ENCODE measurements at regions not wholly inside any gene's neighbourhood (a gene's known extent, or its start where the extent isn't known, plus 50 kb on each side); places are given as distances from the start of the nearest gene placed in this dataset.

GRCh38 chr16:51487880-51488279, 336.8 kb upstream of the SALL1 start:
- no peak for DNase-seq (ENCODE audit: low spot score)
- no peak for TF ChIP-seq CTCF (IDR thresholded peaks at IDR 0.05)
- Histone ChIP-seq H3K4me3 (no peak overlapping the region), H3K27ac (no peak overlapping the region)

GRCh38 chr16:51474414-51475091, 323.5 kb upstream of the SALL1 start:
- H3K4me3 ChIP-seq = no peak overlapping the region
- TF ChIP-seq CTCF (IDR thresholded peaks at IDR 0.05) = no peak
- no peak overlapping the region for H3K27ac ChIP-seq
- DNase-seq (ENCODE audit: low spot score) = no peak

- TF ChIP-seq CTCF (IDR thresholded peaks at IDR 0.05) = no peak
- Histone ChIP-seq H3K4me3 (no peak overlapping the region), H3K27ac (no peak overlapping the region)
- DNase-seq (ENCODE audit: low spot score) = no peak
These were observed 322.0 kb upstream of the SALL1 start for GRCh38 chr16:51473091-51473490.

GRCh38 chr16:51470492-51470891, 319.4 kb upstream of the SALL1 start:
- no peak for TF ChIP-seq CTCF (IDR thresholded peaks at IDR 0.05)
- no peak for DNase-seq (ENCODE audit: low spot score)
- H3K27ac ChIP-seq = no peak overlapping the region
- H3K4me3 ChIP-seq = no peak overlapping the region

- DNase-seq (ENCODE audit: low spot score) = no peak
- no peak for TF ChIP-seq CTCF (IDR thresholded peaks at IDR 0.05)
- Histone ChIP-seq H3K4me3 (no peak overlapping the region), H3K27ac (no peak overlapping the region)
These were observed 313.9 kb upstream of the SALL1 start for GRCh38 chr16:51464996-51465395.

- H3K27ac ChIP-seq = no peak overlapping the region
- no peak overlapping the region for H3K4me3 ChIP-seq
- TF ChIP-seq CTCF (IDR thresholded peaks at IDR 0.05) = no peak
- no peak for DNase-seq (ENCODE audit: low spot score)
These were observed 310.2 kb upstream of the SALL1 start for GRCh38 chr16:51461255-51461654.

- H3K27ac ChIP-seq = no peak overlapping the region
- H3K4me3 ChIP-seq = no peak overlapping the region
- DNase-seq (ENCODE audit: low spot score) = no peak
- no peak for TF ChIP-seq CTCF (IDR thresholded peaks at IDR 0.05)
These were observed 307.5 kb upstream of the SALL1 start for GRCh38 chr16:51458356-51459140.
